ENCODE measurements at regions not wholly inside any gene's neighbourhood (a gene's known extent, or its start where the extent isn't known, plus 50 kb on each side); places are given as distances from the start of the nearest gene placed in this dataset.
"Not testable (repeated sequence)": the region's sequence is repeated elsewhere in the genome, so short reads cannot be mapped to it uniquely, and the experiment has no call there.

DNA sequence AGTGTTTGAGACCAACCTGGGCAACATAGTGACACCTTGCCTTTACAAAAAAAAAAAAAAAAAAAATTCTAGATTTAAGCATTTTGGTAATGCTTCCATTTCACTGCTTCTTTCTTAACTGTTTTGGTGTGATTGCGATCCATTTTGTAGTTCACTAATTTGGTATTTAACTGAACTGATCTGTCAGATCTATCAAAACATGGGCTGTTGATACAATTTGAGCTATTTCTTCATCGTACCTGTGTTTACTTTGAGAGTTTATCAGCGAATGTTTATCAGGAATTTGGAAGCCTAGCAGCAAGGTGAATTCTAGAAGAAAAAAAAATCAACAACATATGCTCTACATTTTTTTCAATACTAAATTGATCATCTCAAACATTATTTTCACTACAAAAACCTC is 864.9 kb upstream of the WWC1 start:
- no peaks in the 10 kb centered on the region for H3K27me3 ChIP-seq
- no peaks in the 10 kb centered on the region for H3K4me1 ChIP-seq
- no peak for TF ChIP-seq CTCF (IDR thresholded peaks at IDR 0.05; ENCODE audit: low read depth, low read length)
- H3K4me3 ChIP-seq (ENCODE audit: low read depth, low read length), result no peak overlapping the region
- no peaks in the 10 kb centered on the region for H3K36me3 ChIP-seq
- DNase-seq, result no peak
- H3K9me3 ChIP-seq, result no peaks in the 10 kb centered on the region

DNA sequence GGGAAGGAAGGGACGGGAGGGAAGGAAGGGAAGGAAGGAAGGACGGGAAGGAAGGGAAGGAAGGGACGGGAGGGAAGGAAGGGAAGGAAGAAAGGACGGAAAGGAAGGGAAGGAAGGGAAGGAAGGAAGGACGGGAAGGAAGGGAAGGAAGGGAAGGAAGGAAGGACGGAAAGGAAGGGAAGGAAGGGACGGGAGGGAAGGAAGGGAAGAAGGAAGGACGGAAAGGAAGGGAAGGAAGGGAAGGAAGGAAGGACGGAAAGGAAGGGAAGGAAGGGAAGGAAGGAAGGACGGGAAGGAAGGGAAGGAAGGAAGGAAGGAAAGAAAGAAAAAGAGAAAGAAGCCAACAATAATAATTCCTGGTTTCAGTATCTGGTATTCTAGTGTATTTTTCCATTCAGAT is 863.8 kb upstream of the WWC1 start:
- H3K36me3 ChIP-seq; H3K4me1 ChIP-seq; DNase-seq; H3K4me3 ChIP-seq (ENCODE audit: low read depth, low read length); H3K9me3 ChIP-seq; H3K27me3 ChIP-seq: not testable (repeated sequence)

- H3K4me1 ChIP-seq, result no peaks in the 10 kb centered on the region
- no peaks in the 10 kb centered on the region for H3K27me3 ChIP-seq
- TF ChIP-seq CTCF (IDR thresholded peaks at IDR 0.05; ENCODE audit: low read depth, low read length), result no peak
- H3K36me3 ChIP-seq, result no peaks in the 10 kb centered on the region
- H3K4me3 ChIP-seq (ENCODE audit: low read depth, low read length), result no peak overlapping the region
- H3K9me3 ChIP-seq, result no peaks in the 10 kb centered on the region
- DNase-seq, result peak; percentile 18
These were observed 850.6 kb upstream of the WWC1 start for GRCh38 chr5:167440846-167441245.

- no peak overlapping the region for H3K4me3 ChIP-seq (ENCODE audit: low read depth, low read length)
- TF ChIP-seq CTCF (IDR thresholded peaks at IDR 0.05; ENCODE audit: low read depth, low read length), result no peak
- no peaks in the 10 kb centered on the region for H3K36me3 ChIP-seq
- no peak for DNase-seq
- no peaks in the 10 kb centered on the region for H3K9me3 ChIP-seq
- H3K27me3 ChIP-seq, result no peaks in the 10 kb centered on the region
- no peaks in the 10 kb centered on the region for H3K4me1 ChIP-seq
These were observed 848.5 kb upstream of the WWC1 start for GRCh38 chr5:167442922-167443321.

DNA sequence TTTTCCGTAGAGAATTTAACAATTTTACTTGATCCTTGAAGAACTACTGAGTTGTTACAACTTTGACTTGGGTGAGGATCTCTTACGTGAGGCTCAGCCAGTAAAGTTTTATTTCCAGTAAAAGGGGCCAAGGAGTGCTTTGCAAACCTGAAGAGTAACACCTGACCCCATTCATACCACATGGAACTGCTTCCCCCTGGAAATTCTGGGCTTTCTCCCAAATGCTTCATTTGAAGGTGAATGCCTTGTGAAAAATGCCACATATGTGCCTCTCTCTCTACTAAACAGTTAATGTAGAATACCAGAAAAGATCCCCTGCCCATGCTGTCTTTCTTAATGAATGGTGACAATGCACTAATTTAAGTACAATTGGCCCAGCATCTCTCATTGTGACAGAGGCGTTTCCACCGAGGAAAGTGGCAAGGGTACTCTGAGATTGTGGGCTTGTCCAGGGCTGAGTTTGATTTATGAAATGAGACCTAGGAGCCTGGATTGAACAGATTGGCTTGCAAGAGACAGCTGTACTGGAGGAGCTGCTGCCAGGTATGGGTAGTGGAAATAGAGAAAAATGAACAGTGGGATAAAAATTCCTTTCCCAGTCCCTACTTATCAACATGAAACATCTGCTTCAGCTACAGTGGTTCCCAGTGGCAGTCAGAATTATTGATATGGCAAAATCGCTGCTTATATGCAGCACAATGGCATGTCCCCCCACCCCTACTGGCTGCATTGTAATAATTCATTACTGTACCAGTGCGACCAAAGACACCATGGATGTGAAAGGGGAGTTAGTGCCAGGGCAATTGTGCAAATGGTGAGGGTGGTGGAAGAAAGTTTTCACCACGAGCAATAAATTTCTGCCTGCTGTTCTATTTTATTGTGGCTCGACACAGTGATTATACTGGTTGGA is 843.7 kb upstream of the WWC1 start:
- no peak for DNase-seq
- Histone ChIP-seq H3K4me3 (ENCODE audit: low read depth, low read length) (no peak overlapping the region), H3K36me3 (no peaks in the 10 kb centered on the region), H3K27me3 (no peaks in the 10 kb centered on the region), H3K9me3 (no peaks in the 10 kb centered on the region), H3K4me1 (no peaks in the 10 kb centered on the region)
- TF ChIP-seq CTCF (IDR thresholded peaks at IDR 0.05; ENCODE audit: low read depth, low read length), result no peak

DNA sequence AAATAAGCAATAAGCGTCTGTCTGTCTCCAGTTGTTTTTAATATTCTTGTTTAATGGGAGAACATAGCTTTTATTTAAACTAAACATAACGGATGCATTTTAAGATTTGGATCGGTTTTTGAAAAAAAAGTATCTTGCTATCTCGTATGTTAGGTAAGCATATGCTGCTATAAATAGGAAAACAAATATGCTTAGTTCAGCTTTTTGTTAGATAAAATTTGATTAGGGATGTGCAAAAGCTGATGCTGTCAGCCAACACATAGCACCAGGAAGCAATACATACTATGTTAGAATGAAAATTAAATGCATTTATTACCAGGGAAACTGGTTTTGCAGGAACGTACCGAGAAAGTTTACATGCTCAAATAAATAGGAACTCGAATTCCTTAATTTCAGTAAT is 843.1 kb upstream of the WWC1 start:
- no peak for DNase-seq
- H3K9me3 ChIP-seq, result no peaks in the 10 kb centered on the region
- no peaks in the 10 kb centered on the region for H3K36me3 ChIP-seq
- no peak for TF ChIP-seq CTCF (IDR thresholded peaks at IDR 0.05; ENCODE audit: low read depth, low read length)
- no peak overlapping the region for H3K4me3 ChIP-seq (ENCODE audit: low read depth, low read length)
- H3K4me1 ChIP-seq, result no peaks in the 10 kb centered on the region
- H3K27me3 ChIP-seq, result no peaks in the 10 kb centered on the region

Data from BE2C (cell line).